GM23338 (cell line): ENCODE measurements at regions not wholly inside any gene's neighbourhood (a gene's known extent, or its start where the extent isn't known, plus 50 kb on each side); places are given as distances from the start of the nearest gene placed in this dataset.

Experiments
- ATAC-seq: fragments of 200-7000 bp; cut with Tn5 transposase; 3 replicates; pipeline ENCODE4 v1.9.1; 2020
- DNase-seq: peaks from one replicate; pipeline ENCODE4 v3.0.0-alpha.2; 2015; ENCODE audit warnings: low spot score
- H2AFZ ChIP-seq: fragments of 200-600 bp; sonication (generic); 2 replicates; pipeline ENCODE4 v1.8.0; 2016; ENCODE audit warnings: antibody characterized with exemption, mild to moderate bottlenecking, moderate library complexity
- H3F3A ChIP-seq: fragments of 200-600 bp; sonication (generic); replicated peaks from 2 replicates; pipeline ENCODE4 v1.8.0; 2017; ENCODE audit warnings: antibody characterized with exemption, mixed run types, low read depth
- H3K27ac ChIP-seq: fragments of 200-600 bp; sonication (generic); 2 replicates; pipeline ENCODE4 v1.6.1; 2016; ENCODE audit warnings: low read depth
- H3K27me3 ChIP-seq: fragments of 200-600 bp; sonication (generic); 2 replicates; pipeline ENCODE4 v1.8.0; 2016; ENCODE audit warnings: mild to moderate bottlenecking, mixed run types, moderate library complexity; ENCODE audit not compliant: insufficient read depth
- H3K36me3 ChIP-seq: fragments of 200-600 bp; sonication (generic); 2 replicates; pipeline ENCODE4 v1.8.0; 2016; ENCODE audit warnings: mild to moderate bottlenecking; ENCODE audit not compliant: insufficient read depth
- H3K4me1 ChIP-seq: fragments of 200-600 bp; sonication (generic); 2 replicates; pipeline ENCODE4 v1.8.0; 2016; ENCODE audit warnings: mild to moderate bottlenecking, moderate library complexity; ENCODE audit not compliant: insufficient read depth
- H3K4me2 ChIP-seq: fragments of 200-600 bp; sonication (generic); 2 replicates; pipeline ENCODE4 v1.7.1; 2017; ENCODE audit warnings: mixed run types
- H3K4me3 ChIP-seq: fragments of 200-600 bp; sonication (generic); 2 replicates; pipeline ENCODE4 v1.6.1; 2016; ENCODE audit warnings: mixed run types
- H3K79me2 ChIP-seq: fragments of 200-600 bp; sonication (generic); replicated peaks from 2 replicates; pipeline ENCODE4 v1.8.0; 2017; ENCODE audit warnings: mild to moderate bottlenecking; ENCODE audit not compliant: insufficient read depth
- H3K9me2 ChIP-seq: fragments of 200-600 bp; sonication (generic); 2 replicates; pipeline ENCODE4 v1.8.0; 2017; ENCODE audit not compliant: insufficient read depth
- H4K20me1 ChIP-seq: fragments of 200-600 bp; sonication (generic); replicated peaks from 2 replicates; pipeline ENCODE4 v1.8.0; 2017; ENCODE audit warnings: mild to moderate bottlenecking; ENCODE audit not compliant: insufficient read depth
- H3K27ac Mint-ChIP-seq: 2 replicates; pipeline ENCODE4 v1.8.0; 2020; ENCODE audit warnings: inconsistent platforms, mild to moderate bottlenecking, moderate library complexity, mixed read lengths
- H3K27me3 Mint-ChIP-seq: 3 replicates; pipeline ENCODE4 v1.8.0; 2022; ENCODE audit warnings: low read depth, mild to moderate bottlenecking, moderate library complexity, mixed read lengths, inconsistent platforms; ENCODE audit not compliant: insufficient read depth, poor library complexity
- H3K36me3 Mint-ChIP-seq: 3 replicates; pipeline ENCODE4 v1.8.0; 2021; ENCODE audit warnings: low read depth, mild to moderate bottlenecking, inconsistent platforms, moderate library complexity, mixed read lengths
- H3K4me1 Mint-ChIP-seq: 3 replicates; pipeline ENCODE4 v1.8.0; 2020; ENCODE audit warnings: mild to moderate bottlenecking, inconsistent platforms, mixed read lengths
- H3K4me3 Mint-ChIP-seq: 3 replicates; pipeline ENCODE4 v1.8.0; 2021; ENCODE audit warnings: moderate library complexity, mild to moderate bottlenecking, inconsistent platforms, mixed read lengths
- H3K9me3 Mint-ChIP-seq: 3 replicates; pipeline ENCODE4 v1.8.0; 2020; ENCODE audit warnings: moderate library complexity, mild to moderate bottlenecking, inconsistent platforms, mixed read lengths
- CREB1 ChIP-seq: fragments of 250-450 bp; sonication (Bioruptor Pico); IDR thresholded peaks from 2 replicates; pipeline ENCODE4 v1.5.0; 2020; ENCODE audit warnings: low read depth, mild to moderate bottlenecking, moderate library complexity
- EZH2 ChIP-seq: fragments of 200-600 bp; sonication (generic); IDR thresholded peaks from one replicate; pipeline ENCODE4 v1.8.0; 2017; ENCODE audit warnings: antibody characterized with exemption, mild to moderate bottlenecking, low read depth; ENCODE audit not compliant: unreplicated experiment
- EZH2phosphoT487 ChIP-seq: fragments of 200-600 bp; sonication (generic); IDR thresholded peaks from one replicate; pipeline ENCODE4 v1.8.1; 2018; ENCODE audit warnings: antibody characterized with exemption; ENCODE audit not compliant: unreplicated experiment
- JUNB ChIP-seq: IDR thresholded peaks from one replicate; pipeline ENCODE4 v1.6.1; 2016; ENCODE audit warnings: antibody characterized with exemption; ENCODE audit not compliant: unreplicated experiment
- NANOG ChIP-seq: IDR thresholded peaks from 2 replicates; pipeline ENCODE4 v1.6.1; 2016; ENCODE audit warnings: antibody characterized with exemption, borderline replicate concordance
- POLR2AphosphoS5 ChIP-seq: IDR thresholded peaks from 2 replicates; pipeline ENCODE4 v1.6.1; 2016; ENCODE audit warnings: antibody characterized with exemption, low read depth
- STAT1 ChIP-seq: IDR thresholded peaks from one replicate; pipeline ENCODE4 v1.6.1; 2016; ENCODE audit warnings: antibody characterized with exemption; ENCODE audit not compliant: unreplicated experiment
- ZNF114 ChIP-seq: fragments of 250-450 bp; sonication (Bioruptor Pico); IDR thresholded peaks from 2 replicates; pipeline ENCODE4 v1.5.0; 2020; ENCODE audit warnings: mild to moderate bottlenecking, moderate library complexity
- ZNF331 ChIP-seq: fragments of 250-450 bp; sonication (Bioruptor Pico); IDR thresholded peaks from 2 replicates; pipeline ENCODE4 v1.5.0; 2020; ENCODE audit warnings: low read depth, mild to moderate bottlenecking, moderate library complexity
- TF ChIP-seq, protein P1 (sequence below): fragments of 250-450 bp; sonication (Bioruptor Pico); IDR thresholded peaks from 2 replicates; pipeline ENCODE4 v1.5.0; 2020; ENCODE audit warnings: mild to moderate bottlenecking, moderate library complexity
- TF ChIP-seq, protein P2 (sequence below): IDR thresholded peaks from one replicate; pipeline ENCODE4 v1.6.1; 2018; ENCODE audit warnings: antibody characterized with exemption; ENCODE audit not compliant: unreplicated experiment
- TF ChIP-seq, protein P3 (sequence below), 2 experiments: fragments of 200-600 bp in 1 of 2; sonication (generic) in 1 of 2; conservative IDR thresholded peaks; 2 replicates each; pipeline versions ENCODE4 v1.5.1 to v1.6.1; 2016 to 2017; ENCODE audit warnings: antibody characterized with exemption in 2 of 2, low read depth in 2 of 2, mild to moderate bottlenecking in 2 of 2, moderate library complexity in 1 of 2
- TF ChIP-seq, protein P4 (sequence below): IDR thresholded peaks from 2 replicates; pipeline ENCODE4 v1.6.1; 2016; ENCODE audit warnings: antibody characterized with exemption

DNA sequence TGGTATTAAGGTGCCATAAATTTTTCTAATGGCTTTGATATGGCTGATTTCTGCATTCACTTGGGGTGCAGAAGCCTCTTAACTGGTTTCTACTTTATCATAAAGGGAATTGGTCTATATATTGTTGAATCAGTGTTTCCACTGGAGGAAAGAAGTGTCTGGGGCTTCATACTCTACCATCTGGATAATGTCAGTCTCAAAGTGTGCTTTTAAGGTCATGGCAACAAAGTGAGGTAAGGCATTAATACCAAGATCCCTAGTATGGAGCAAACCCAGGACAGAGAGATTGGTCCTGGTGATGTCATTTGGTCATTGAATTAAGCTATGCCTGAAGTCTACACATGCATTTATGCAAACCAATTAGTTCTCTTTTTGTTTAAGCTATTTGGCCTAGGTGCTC, 309.9 kb downstream of the DUSP10 start:
- H3K9me2 ChIP-seq, result no peaks in the 10 kb centered on the region
- no peak for ATAC-seq
- H3K27me3 Mint-ChIP-seq, result peaks cover 3% of the 10 kb centered on the region
- no peaks in the 10 kb centered on the region for H3K4me1 ChIP-seq
- no peak overlapping the region for H3K4me2 ChIP-seq
- peaks cover 3% of the 10 kb centered on the region; the same call in 1 of the 3 replicates for H3K36me3 Mint-ChIP-seq
- peaks cover 7% of the 10 kb centered on the region; the same call in 2 of the 3 replicates for H3K4me1 Mint-ChIP-seq
- no peak for DNase-seq
- H3K79me2 ChIP-seq, result no peaks in the 10 kb centered on the region
- H3F3A ChIP-seq, result no peaks in the 10 kb centered on the region
- H2AFZ ChIP-seq, result no peak overlapping the region
- no peak overlapping the region for H3K4me3 ChIP-seq
- no peak overlapping the region for H3K4me3 Mint-ChIP-seq
- no peaks in the 10 kb centered on the region for H4K20me1 ChIP-seq
- no peaks in the 10 kb centered on the region for H3K27me3 ChIP-seq
- H3K27ac Mint-ChIP-seq, result no peak overlapping the region
- no peak overlapping the region for H3K27ac ChIP-seq
- no peaks in the 10 kb centered on the region for H3K36me3 ChIP-seq
- TF ChIP-seq, protein P1, sequence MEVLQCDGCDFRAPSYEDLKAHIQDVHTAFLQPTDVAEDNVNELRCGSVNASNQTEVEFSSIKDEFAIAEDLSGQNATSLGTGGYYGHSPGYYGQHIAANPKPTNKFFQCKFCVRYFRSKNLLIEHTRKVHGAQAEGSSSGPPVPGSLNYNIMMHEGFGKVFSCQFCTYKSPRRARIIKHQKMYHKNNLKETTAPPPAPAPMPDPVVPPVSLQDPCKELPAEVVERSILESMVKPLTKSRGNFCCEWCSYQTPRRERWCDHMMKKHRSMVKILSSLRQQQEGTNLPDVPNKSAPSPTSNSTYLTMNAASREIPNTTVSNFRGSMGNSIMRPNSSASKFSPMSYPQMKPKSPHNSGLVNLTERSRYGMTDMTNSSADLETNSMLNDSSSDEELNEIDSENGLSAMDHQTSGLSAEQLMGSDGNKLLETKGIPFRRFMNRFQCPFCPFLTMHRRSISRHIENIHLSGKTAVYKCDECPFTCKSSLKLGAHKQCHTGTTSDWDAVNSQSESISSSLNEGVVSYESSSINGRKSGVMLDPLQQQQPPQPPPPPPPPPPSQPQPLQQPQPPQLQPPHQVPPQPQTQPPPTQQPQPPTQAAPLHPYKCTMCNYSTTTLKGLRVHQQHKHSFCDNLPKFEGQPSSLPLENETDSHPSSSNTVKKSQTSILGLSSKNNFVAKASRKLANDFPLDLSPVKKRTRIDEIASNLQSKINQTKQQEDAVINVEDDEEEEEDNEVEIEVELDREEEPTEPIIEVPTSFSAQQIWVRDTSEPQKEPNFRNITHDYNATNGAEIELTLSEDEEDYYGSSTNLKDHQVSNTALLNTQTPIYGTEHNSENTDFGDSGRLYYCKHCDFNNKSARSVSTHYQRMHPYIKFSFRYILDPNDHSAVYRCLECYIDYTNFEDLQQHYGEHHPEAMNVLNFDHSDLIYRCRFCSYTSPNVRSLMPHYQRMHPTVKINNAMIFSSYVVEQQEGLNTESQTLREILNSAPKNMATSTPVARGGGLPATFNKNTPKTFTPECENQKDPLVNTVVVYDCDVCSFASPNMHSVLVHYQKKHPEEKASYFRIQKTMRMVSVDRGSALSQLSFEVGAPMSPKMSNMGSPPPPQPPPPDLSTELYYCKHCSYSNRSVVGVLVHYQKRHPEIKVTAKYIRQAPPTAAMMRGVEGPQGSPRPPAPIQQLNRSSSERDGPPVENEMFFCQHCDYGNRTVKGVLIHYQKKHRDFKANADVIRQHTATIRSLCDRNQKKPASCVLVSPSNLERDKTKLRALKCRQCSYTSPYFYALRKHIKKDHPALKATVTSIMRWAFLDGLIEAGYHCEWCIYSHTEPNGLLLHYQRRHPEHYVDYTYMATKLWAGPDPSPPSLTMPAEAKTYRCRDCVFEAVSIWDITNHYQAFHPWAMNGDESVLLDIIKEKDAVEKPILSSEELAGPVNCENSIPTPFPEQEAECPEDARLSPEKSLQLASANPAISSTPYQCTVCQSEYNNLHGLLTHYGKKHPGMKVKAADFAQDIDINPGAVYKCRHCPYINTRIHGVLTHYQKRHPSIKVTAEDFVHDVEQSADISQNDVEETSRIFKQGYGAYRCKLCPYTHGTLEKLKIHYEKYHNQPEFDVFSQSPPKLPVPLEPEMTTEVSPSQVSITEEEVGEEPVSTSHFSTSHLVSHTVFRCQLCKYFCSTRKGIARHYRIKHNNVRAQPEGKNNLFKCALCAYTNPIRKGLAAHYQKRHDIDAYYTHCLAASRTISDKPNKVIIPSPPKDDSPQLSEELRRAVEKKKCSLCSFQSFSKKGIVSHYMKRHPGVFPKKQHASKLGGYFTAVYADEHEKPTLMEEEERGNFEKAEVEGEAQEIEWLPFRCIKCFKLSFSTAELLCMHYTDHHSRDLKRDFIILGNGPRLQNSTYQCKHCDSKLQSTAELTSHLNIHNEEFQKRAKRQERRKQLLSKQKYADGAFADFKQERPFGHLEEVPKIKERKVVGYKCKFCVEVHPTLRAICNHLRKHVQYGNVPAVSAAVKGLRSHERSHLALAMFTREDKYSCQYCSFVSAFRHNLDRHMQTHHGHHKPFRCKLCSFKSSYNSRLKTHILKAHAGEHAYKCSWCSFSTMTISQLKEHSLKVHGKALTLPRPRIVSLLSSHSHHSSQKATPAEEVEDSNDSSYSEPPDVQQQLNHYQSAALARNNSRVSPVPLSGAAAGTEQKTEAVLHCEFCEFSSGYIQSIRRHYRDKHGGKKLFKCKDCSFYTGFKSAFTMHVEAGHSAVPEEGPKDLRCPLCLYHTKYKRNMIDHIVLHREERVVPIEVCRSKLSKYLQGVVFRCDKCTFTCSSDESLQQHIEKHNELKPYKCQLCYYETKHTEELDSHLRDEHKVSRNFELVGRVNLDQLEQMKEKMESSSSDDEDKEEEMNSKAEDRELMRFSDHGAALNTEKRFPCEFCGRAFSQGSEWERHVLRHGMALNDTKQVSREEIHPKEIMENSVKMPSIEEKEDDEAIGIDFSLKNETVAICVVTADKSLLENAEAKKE (CRISPR knock-in tag), result no peak
- TF ChIP-seq POLR2AphosphoS5 (no peak), ZNF331 (CRISPR knock-in tag) (no peak), ZNF114 (no peak), STAT1 (no peak), JUNB (no peak), NANOG (no peak), EZH2phosphoT487 (no peak), CREB1 (CRISPR knock-in tag) (no peak), EZH2 (no peak)
- TF ChIP-seq, protein P2, sequence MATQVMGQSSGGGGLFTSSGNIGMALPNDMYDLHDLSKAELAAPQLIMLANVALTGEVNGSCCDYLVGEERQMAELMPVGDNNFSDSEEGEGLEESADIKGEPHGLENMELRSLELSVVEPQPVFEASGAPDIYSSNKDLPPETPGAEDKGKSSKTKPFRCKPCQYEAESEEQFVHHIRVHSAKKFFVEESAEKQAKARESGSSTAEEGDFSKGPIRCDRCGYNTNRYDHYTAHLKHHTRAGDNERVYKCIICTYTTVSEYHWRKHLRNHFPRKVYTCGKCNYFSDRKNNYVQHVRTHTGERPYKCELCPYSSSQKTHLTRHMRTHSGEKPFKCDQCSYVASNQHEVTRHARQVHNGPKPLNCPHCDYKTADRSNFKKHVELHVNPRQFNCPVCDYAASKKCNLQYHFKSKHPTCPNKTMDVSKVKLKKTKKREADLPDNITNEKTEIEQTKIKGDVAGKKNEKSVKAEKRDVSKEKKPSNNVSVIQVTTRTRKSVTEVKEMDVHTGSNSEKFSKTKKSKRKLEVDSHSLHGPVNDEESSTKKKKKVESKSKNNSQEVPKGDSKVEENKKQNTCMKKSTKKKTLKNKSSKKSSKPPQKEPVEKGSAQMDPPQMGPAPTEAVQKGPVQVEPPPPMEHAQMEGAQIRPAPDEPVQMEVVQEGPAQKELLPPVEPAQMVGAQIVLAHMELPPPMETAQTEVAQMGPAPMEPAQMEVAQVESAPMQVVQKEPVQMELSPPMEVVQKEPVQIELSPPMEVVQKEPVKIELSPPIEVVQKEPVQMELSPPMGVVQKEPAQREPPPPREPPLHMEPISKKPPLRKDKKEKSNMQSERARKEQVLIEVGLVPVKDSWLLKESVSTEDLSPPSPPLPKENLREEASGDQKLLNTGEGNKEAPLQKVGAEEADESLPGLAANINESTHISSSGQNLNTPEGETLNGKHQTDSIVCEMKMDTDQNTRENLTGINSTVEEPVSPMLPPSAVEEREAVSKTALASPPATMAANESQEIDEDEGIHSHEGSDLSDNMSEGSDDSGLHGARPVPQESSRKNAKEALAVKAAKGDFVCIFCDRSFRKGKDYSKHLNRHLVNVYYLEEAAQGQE, result no peak
- TF ChIP-seq, protein P3, sequence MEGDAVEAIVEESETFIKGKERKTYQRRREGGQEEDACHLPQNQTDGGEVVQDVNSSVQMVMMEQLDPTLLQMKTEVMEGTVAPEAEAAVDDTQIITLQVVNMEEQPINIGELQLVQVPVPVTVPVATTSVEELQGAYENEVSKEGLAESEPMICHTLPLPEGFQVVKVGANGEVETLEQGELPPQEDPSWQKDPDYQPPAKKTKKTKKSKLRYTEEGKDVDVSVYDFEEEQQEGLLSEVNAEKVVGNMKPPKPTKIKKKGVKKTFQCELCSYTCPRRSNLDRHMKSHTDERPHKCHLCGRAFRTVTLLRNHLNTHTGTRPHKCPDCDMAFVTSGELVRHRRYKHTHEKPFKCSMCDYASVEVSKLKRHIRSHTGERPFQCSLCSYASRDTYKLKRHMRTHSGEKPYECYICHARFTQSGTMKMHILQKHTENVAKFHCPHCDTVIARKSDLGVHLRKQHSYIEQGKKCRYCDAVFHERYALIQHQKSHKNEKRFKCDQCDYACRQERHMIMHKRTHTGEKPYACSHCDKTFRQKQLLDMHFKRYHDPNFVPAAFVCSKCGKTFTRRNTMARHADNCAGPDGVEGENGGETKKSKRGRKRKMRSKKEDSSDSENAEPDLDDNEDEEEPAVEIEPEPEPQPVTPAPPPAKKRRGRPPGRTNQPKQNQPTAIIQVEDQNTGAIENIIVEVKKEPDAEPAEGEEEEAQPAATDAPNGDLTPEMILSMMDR (conservative IDR thresholded peaks at IDR 0.05; ENCODE audit: low read depth in 2 of 2), result no peak
- TF ChIP-seq, protein P4, sequence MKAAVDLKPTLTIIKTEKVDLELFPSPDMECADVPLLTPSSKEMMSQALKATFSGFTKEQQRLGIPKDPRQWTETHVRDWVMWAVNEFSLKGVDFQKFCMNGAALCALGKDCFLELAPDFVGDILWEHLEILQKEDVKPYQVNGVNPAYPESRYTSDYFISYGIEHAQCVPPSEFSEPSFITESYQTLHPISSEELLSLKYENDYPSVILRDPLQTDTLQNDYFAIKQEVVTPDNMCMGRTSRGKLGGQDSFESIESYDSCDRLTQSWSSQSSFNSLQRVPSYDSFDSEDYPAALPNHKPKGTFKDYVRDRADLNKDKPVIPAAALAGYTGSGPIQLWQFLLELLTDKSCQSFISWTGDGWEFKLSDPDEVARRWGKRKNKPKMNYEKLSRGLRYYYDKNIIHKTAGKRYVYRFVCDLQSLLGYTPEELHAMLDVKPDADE, result no peak
- peaks cover 8% of the 10 kb centered on the region; the same call in 2 of the 3 replicates for H3K9me3 Mint-ChIP-seq
